H9 (cell line): ENCODE measurements at regions not wholly inside any gene's neighbourhood (a gene's known extent, or its start where the extent isn't known, plus 50 kb on each side); places are given as distances from the start of the nearest gene placed in this dataset.
A peak's percentile ranks its signal among the peaks of the same experiment; 100 is the strongest.

Source experiments
- DNase-seq: peaks from one replicate; pipeline ENCODE4 v3.0.0-alpha.2; 2017
- H2AFZ ChIP-seq: one replicate; pipeline ENCODE4 v1.6.1; 2013; ENCODE audit warnings: mild to moderate bottlenecking, low read length, control low read depth, moderate library complexity
- H2AK5ac ChIP-seq: 2 replicates; pipeline ENCODE4 v1.6.1; 2013; ENCODE audit warnings: low read length, control low read depth, mixed read lengths; ENCODE audit not compliant: insufficient read length
- H2BK120ac ChIP-seq: one replicate; pipeline ENCODE4 v1.6.1; 2013; ENCODE audit warnings: low read depth, mild to moderate bottlenecking, low read length, control low read depth, inconsistent platforms; ENCODE audit not compliant: poor library complexity, severe bottlenecking
- H2BK12ac ChIP-seq: 2 replicates; pipeline ENCODE4 v1.6.1; 2013; ENCODE audit warnings: low read length, control low read depth, mixed read lengths, low read depth; ENCODE audit not compliant: insufficient read length
- H2BK15ac ChIP-seq: 2 replicates; pipeline ENCODE4 v1.6.1; 2013; ENCODE audit warnings: low read depth, low read length, control low read depth
- H2BK20ac ChIP-seq: one replicate; pipeline ENCODE4 v1.6.1; 2013; ENCODE audit warnings: low read depth, mild to moderate bottlenecking, low read length, control low read depth, inconsistent platforms; ENCODE audit not compliant: poor library complexity, severe bottlenecking
- H2BK5ac ChIP-seq: 2 replicates; pipeline ENCODE4 v1.6.1; 2013; ENCODE audit warnings: low read length, control low read depth, mixed read lengths; ENCODE audit not compliant: insufficient read length
- H3K14ac ChIP-seq: 2 replicates; pipeline ENCODE4 v1.6.1; 2013; ENCODE audit warnings: low read length, control low read depth; ENCODE audit not compliant: insufficient read depth
- H3K18ac ChIP-seq: 2 replicates; pipeline ENCODE4 v1.6.1; 2013; ENCODE audit warnings: low read depth, mild to moderate bottlenecking, mixed read lengths, low read length, control low read depth; ENCODE audit not compliant: insufficient read length
- H3K23ac ChIP-seq: 2 replicates; pipeline ENCODE4 v1.6.1; 2013; ENCODE audit warnings: low read length, control low read depth, mixed read lengths, low read depth; ENCODE audit not compliant: insufficient read length
- H3K23me2 ChIP-seq: 2 replicates; pipeline ENCODE4 v1.6.1; 2013; ENCODE audit warnings: low read depth, mild to moderate bottlenecking, mixed read lengths, low read length, control low read depth; ENCODE audit not compliant: insufficient read length, poor library complexity, severe bottlenecking
- H3K27ac ChIP-seq: 2 replicates; pipeline ENCODE4 v1.5.1; 2013; ENCODE audit warnings: low read length, control low read depth, mixed read lengths, low read depth; ENCODE audit not compliant: insufficient read length
- H3K27me3 ChIP-seq: 2 replicates; pipeline ENCODE4 v1.6.1; 2013; ENCODE audit warnings: low read length, control low read depth, inconsistent platforms; ENCODE audit not compliant: insufficient read depth
- H3K4ac ChIP-seq: 2 replicates; pipeline ENCODE4 v1.6.1; 2013; ENCODE audit warnings: low read depth, mild to moderate bottlenecking, control low read depth, inconsistent platforms, low read length, moderate library complexity
- H3K4me1 ChIP-seq: 2 replicates; pipeline ENCODE4 v1.6.1; 2013; ENCODE audit warnings: low read length, control low read depth, inconsistent platforms; ENCODE audit not compliant: insufficient read depth
- H3K4me2 ChIP-seq: 2 replicates; pipeline ENCODE4 v1.6.1; 2013; ENCODE audit warnings: low read length, control low read depth, mixed read lengths; ENCODE audit not compliant: insufficient read length, insufficient read depth
- H3K56ac ChIP-seq: 2 replicates; pipeline ENCODE4 v1.6.1; 2013; ENCODE audit warnings: low read depth, mild to moderate bottlenecking, mixed read lengths, low read length, control low read depth; ENCODE audit not compliant: insufficient read length
- H3K79me1 ChIP-seq: 2 replicates; pipeline ENCODE4 v1.6.1; 2013; ENCODE audit warnings: low read depth, mild to moderate bottlenecking, moderate library complexity, low read length, control low read depth, inconsistent platforms; ENCODE audit not compliant: insufficient read depth, poor library complexity, severe bottlenecking
- H3K79me2 ChIP-seq: 2 replicates; pipeline ENCODE4 v1.6.1; 2013; ENCODE audit warnings: low read length, control low read depth, inconsistent platforms; ENCODE audit not compliant: insufficient read depth
- H3K9ac ChIP-seq: 2 replicates; pipeline ENCODE4 v1.6.1; 2013; ENCODE audit warnings: low read length, control low read depth, mixed read lengths; ENCODE audit not compliant: insufficient read length; ENCODE audit errors: extremely low read depth
- H3K9me3 ChIP-seq: one replicate; pipeline ENCODE4 v1.6.1; 2013; ENCODE audit warnings: low read depth, low read length, inconsistent platforms; ENCODE audit not compliant: control insufficient read depth
- H3T11ph ChIP-seq: one replicate; pipeline ENCODE4 v1.6.1; 2013; ENCODE audit warnings: mild to moderate bottlenecking, low read length, control low read depth, inconsistent platforms
- H4K20me1 ChIP-seq: one replicate; pipeline ENCODE4 v1.6.1; 2013; ENCODE audit not compliant: control insufficient read depth, insufficient read length, insufficient read depth
- H4K5ac ChIP-seq: 2 replicates; pipeline ENCODE4 v1.6.1; 2013; ENCODE audit warnings: low read depth, mild to moderate bottlenecking, mixed read lengths, low read length, control low read depth; ENCODE audit not compliant: insufficient read length
- H4K8ac ChIP-seq: replicated peaks from 2 replicates; pipeline ENCODE4 v1.6.1; 2013; ENCODE audit warnings: low read length, control low read depth, mixed read lengths, low read depth; ENCODE audit not compliant: insufficient read length
- H4K91ac ChIP-seq: 2 replicates; pipeline ENCODE4 v1.6.1; 2013; ENCODE audit warnings: low read depth, mild to moderate bottlenecking, moderate library complexity, mixed read lengths, low read length, control low read depth; ENCODE audit not compliant: insufficient read length
- H3K27ac Mint-ChIP-seq, 3 experiments: 2 replicates in 2 of 3; 3 replicates in 1 of 3; pipeline ENCODE4 v1.8.0; 2020 to 2021; ENCODE audit warnings: mixed read lengths in 3 of 3, mild to moderate bottlenecking in 1 of 3, moderate library complexity in 1 of 3
- H3K27me3 Mint-ChIP-seq: 2 replicates; pipeline ENCODE4 v1.8.0; 2021; ENCODE audit warnings: low read depth, mild to moderate bottlenecking, moderate library complexity, mixed read lengths
- H3K36me3 Mint-ChIP-seq, 3 experiments: 2 replicates in 2 of 3; 3 replicates in 1 of 3; pipeline ENCODE4 v1.8.0; 2020 to 2021; ENCODE audit warnings: low read depth in 3 of 3, mixed read lengths in 3 of 3; ENCODE audit not compliant: insufficient read depth in 1 of 3
- H3K4me1 Mint-ChIP-seq, 2 experiments: 2 replicates each; pipeline ENCODE4 v1.8.0; 2020; ENCODE audit warnings: mixed read lengths in 2 of 2
- H3K4me3 Mint-ChIP-seq, 2 experiments: 2 replicates in 1 of 2; 3 replicates in 1 of 2; pipeline ENCODE4 v1.8.0; 2020 to 2021; ENCODE audit warnings: mild to moderate bottlenecking in 2 of 2, mixed read lengths in 2 of 2, moderate library complexity in 1 of 2
- H3K9me3 Mint-ChIP-seq, 2 experiments: 2 replicates in 1 of 2; 3 replicates in 1 of 2; pipeline ENCODE4 v1.8.0; 2020; ENCODE audit warnings: mild to moderate bottlenecking in 2 of 2, mixed read lengths in 2 of 2, moderate library complexity in 1 of 2
- CTCF ChIP-seq: fragments of 200-600 bp; sonication (generic); conservative IDR thresholded peaks from 3 replicates; pipeline ENCODE4 v1.8.0; 2021; ENCODE audit warnings: antibody characterized with exemption, mild to moderate bottlenecking
- WGBS: extraction: QIAGEN DNeasy Blood & Tissue Kit; methylation state at CpG from one replicate; pipeline ENCODE4 v1.1.7; 2013; ENCODE audit warnings: missing lambda C conversion rate, low lambda C conversion rate, mixed read lengths; ENCODE audit not compliant: insufficient read length; ENCODE audit errors: extremely low coverage; 5-methylcytosine and 5-hydroxymethylcytosine counted together

GRCh38 chr12:70180130-70180529 is 63.1 kb upstream of the CNOT2 start:
- H2BK120ac ChIP-seq: no peak overlapping the region
- no peak overlapping the region for H2BK20ac ChIP-seq
- WGBS: no CpG with 5 or more reads among the region's 3 CpGs
- no peak for TF ChIP-seq CTCF
- H3K79me1 ChIP-seq: no peaks in the 10 kb centered on the region
- no peaks in the 10 kb centered on the region for H3K27me3 ChIP-seq
- H2AFZ ChIP-seq: peak overlapping the region; percentile 62
- peaks cover 20 to 24% of the 10 kb centered on the region in 2 experiments; a peak in 4 of 5 replicates for H3K9me3 Mint-ChIP-seq
- H3K4me1 Mint-ChIP-seq: peaks cover 0 to 3% of the 10 kb centered on the region in 2 experiments; a peak in 1 of 4 replicates
- no peak for DNase-seq
- H3K4me2 ChIP-seq: no peak overlapping the region
- no peak overlapping the region for H2AK5ac ChIP-seq
- no peak overlapping the region for H3K4ac ChIP-seq
- H2BK12ac ChIP-seq: no peak overlapping the region
- no peak overlapping the region for H3K4me3 Mint-ChIP-seq
- H2BK15ac ChIP-seq: no peak overlapping the region
- no peak overlapping the region for H3T11ph ChIP-seq
- no peak overlapping the region for H4K5ac ChIP-seq
- no peaks in the 10 kb centered on the region for H4K20me1 ChIP-seq
- no peak overlapping the region for H3K14ac ChIP-seq
- H3K9me3 ChIP-seq: no peaks in the 10 kb centered on the region
- H3K27ac ChIP-seq: no peak overlapping the region
- H3K27me3 Mint-ChIP-seq: no peaks in the 10 kb centered on the region
- H3K27ac Mint-ChIP-seq: peak overlapping the region in 1 of 3 experiments; percentile 67; a peak in 2 of 7 replicates
- H3K4me1 ChIP-seq: no peaks in the 10 kb centered on the region; the same call in 1 of the 2 replicates
- H3K9ac ChIP-seq: no peak overlapping the region
- no peaks in the 10 kb centered on the region for H3K23me2 ChIP-seq
- H4K91ac ChIP-seq: no peak overlapping the region
- H2BK5ac ChIP-seq: no peak overlapping the region
- no peak overlapping the region for H4K8ac ChIP-seq
- no peak overlapping the region for H3K23ac ChIP-seq
- H3K18ac ChIP-seq: no peak overlapping the region
- H3K56ac ChIP-seq: no peak overlapping the region
- H3K36me3 Mint-ChIP-seq: peaks cover 0 to 17% (median 0%) of the 10 kb centered on the region in 3 experiments; a peak in 4 of 7 replicates
- H3K79me2 ChIP-seq: no peaks in the 10 kb centered on the region
